Ovary (tissue), 3 donors: ENCODE measurements at regions not wholly inside any gene's neighbourhood (a gene's known extent, or its start where the extent isn't known, plus 50 kb on each side); places are given as distances from the start of the nearest gene placed in this dataset.

Experiments used
- EP300 ChIP-seq: sonication (generic); formaldehyde crosslinking; IDR thresholded peaks from one replicate; pipeline ENCODE4 v1.6.1; 2017; ENCODE audit warnings: antibody characterized with exemption
- TF ChIP-seq, protein P1 (sequence below), 3 donors: fragments of 450-650 bp in 2 of 3; fragments of 200-600 bp in 1 of 3; IDR thresholded peaks; one replicate each; pipeline versions ENCODE4 v1.5.1 to v1.8.0; 2016 to 2022; ENCODE audit warnings: antibody characterized with exemption in 3 of 3, mild to moderate bottlenecking in 1 of 3
- donor health status: DM: no; HTN: no; CAD: no.

DNA sequence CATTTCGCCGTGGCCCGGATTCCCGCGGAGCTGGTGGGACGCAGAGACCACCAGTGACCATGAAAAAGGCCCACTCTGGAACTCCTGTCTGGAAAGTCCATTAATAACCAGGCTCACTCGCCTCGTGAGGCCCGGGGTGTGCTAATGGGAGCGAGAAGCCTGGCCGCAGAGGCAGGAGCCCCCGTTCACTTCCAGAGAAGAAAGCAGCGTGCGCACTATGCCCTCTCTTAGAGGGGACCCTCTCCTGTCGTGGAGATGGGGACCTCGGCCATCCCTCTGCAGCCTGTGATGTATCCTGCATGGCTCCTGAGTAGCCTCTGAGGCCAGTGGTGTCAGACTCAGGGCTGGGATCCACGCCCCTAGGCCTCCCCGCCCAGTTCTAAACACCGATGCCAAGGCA is 134.1 kb upstream of the VRK1 start:
- no peak for TF ChIP-seq EP300
- TF ChIP-seq, protein P1, sequence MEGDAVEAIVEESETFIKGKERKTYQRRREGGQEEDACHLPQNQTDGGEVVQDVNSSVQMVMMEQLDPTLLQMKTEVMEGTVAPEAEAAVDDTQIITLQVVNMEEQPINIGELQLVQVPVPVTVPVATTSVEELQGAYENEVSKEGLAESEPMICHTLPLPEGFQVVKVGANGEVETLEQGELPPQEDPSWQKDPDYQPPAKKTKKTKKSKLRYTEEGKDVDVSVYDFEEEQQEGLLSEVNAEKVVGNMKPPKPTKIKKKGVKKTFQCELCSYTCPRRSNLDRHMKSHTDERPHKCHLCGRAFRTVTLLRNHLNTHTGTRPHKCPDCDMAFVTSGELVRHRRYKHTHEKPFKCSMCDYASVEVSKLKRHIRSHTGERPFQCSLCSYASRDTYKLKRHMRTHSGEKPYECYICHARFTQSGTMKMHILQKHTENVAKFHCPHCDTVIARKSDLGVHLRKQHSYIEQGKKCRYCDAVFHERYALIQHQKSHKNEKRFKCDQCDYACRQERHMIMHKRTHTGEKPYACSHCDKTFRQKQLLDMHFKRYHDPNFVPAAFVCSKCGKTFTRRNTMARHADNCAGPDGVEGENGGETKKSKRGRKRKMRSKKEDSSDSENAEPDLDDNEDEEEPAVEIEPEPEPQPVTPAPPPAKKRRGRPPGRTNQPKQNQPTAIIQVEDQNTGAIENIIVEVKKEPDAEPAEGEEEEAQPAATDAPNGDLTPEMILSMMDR (IDR thresholded peaks at IDR 0.05): no peak
